GM23248 (cell line): ENCODE measurements at regions not wholly inside any gene's neighbourhood (a gene's known extent, or its start where the extent isn't known, plus 50 kb on each side); places are given as distances from the start of the nearest gene placed in this dataset.

Experiments
- EZH2 ChIP-seq: fragments of 200-600 bp; sonication (generic); IDR thresholded peaks from 2 replicates; pipeline ENCODE4 v1.6.1; 2018; ENCODE audit warnings: antibody characterized with exemption, mild to moderate bottlenecking; ENCODE audit not compliant: insufficient read depth, poor library complexity, severe bottlenecking
- EZH2phosphoT487 ChIP-seq: fragments of 200-600 bp; sonication (generic); IDR thresholded peaks from 2 replicates; pipeline ENCODE4 v1.6.1; 2018; ENCODE audit warnings: antibody characterized with exemption, moderate library complexity, mild to moderate bottlenecking, low read depth; ENCODE audit not compliant: insufficient read depth

DNA sequence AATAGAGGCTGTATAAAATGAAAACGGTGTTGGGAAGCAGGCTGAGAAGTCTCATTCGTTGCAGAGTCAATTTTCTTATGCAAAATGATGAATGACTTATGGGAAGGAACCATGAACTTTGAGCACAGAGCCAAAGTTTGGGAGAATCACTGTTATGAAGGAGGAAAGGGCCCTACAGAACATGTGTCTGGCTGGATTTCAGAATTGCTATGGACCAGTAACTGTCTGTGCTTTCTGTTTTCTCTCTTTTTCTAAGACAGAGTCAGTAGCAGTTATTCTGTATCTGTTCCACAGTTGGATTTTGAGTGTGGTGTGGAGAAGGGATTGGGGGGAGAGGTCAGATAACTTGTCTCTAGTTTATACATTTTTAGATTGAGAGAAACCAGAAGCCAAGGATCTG lies 265.0 kb upstream of the HS3ST1 start:
- TF ChIP-seq EZH2, result no peak
- TF ChIP-seq EZH2phosphoT487, result no peak
